Memory B cell (primary cell): ENCODE measurements at regions not wholly inside any gene's neighbourhood (a gene's known extent, or its start where the extent isn't known, plus 50 kb on each side); places are given as distances from the start of the nearest gene placed in this dataset.

Experiments used
- ATAC-seq: fragments of 150-1000 bp; cut with Tn5 transposase; 2 replicates; pipeline ENCODE4 v1.10.0; 2021; ENCODE audit warnings: low read depth, mild to moderate bottlenecking, moderate library complexity
- DNase-seq, 2 donors: peaks; one replicate each; pipeline ENCODE4 v3.0.0; 2022; ENCODE audit warnings: low spot score in 2 of 2
- H3K27ac Mint-ChIP-seq: one replicate; pipeline ENCODE4 v1.8.0; 2022; ENCODE audit warnings: mild to moderate bottlenecking, moderate library complexity, mixed read lengths
- H3K27me3 Mint-ChIP-seq: one replicate; pipeline ENCODE4 v1.8.0; 2022; ENCODE audit warnings: mixed read lengths
- H3K36me3 Mint-ChIP-seq: one replicate; pipeline ENCODE4 v1.8.0; 2022; ENCODE audit warnings: mild to moderate bottlenecking, mixed read lengths
- H3K4me1 Mint-ChIP-seq: one replicate; pipeline ENCODE4 v1.8.0; 2022; ENCODE audit warnings: mixed read lengths
- H3K4me3 Mint-ChIP-seq: one replicate; pipeline ENCODE4 v1.8.0; 2022; ENCODE audit warnings: mild to moderate bottlenecking, moderate library complexity, mixed read lengths
- H3K9me3 Mint-ChIP-seq: one replicate; pipeline ENCODE4 v1.8.0; 2022; ENCODE audit warnings: mixed read lengths

- Mint-ChIP-seq H3K36me3 (peaks cover 2% of the 10 kb centered on the region), H3K4me3 (no peak overlapping the region), H3K27me3 (peaks cover 13% of the 10 kb centered on the region), H3K27ac (no peak overlapping the region), H3K9me3 (peaks cover under 1% of the 10 kb centered on the region), H3K4me1 (no peaks in the 10 kb centered on the region)
- ATAC-seq, result no peak
- DNase-seq, result no peak
Measured at GRCh38 chr20:20835897-20836296, 123.5 kb upstream of the RALGAPA2 start.

GRCh38 chr20:20834008-20834407, 121.6 kb upstream of the RALGAPA2 start:
- Mint-ChIP-seq H3K27ac (no peak overlapping the region), H3K36me3 (peaks cover 7% of the 10 kb centered on the region), H3K9me3 (peaks cover 10% of the 10 kb centered on the region), H3K27me3 (peaks cover 15% of the 10 kb centered on the region), H3K4me3 (no peak overlapping the region), H3K4me1 (no peaks in the 10 kb centered on the region)
- no peak for ATAC-seq
- DNase-seq, result no peak

GRCh38 chr20:20832715-20833114, 120.3 kb upstream of the RALGAPA2 start:
- Mint-ChIP-seq H3K4me3 (no peak overlapping the region), H3K36me3 (peaks cover 7% of the 10 kb centered on the region)
- ATAC-seq, result no peak

GRCh38 chr20:20831794-20832193, 119.3 kb upstream of the RALGAPA2 start:
- ATAC-seq, result no peak
- Mint-ChIP-seq H3K27ac (no peak overlapping the region), H3K4me1 (no peaks in the 10 kb centered on the region), H3K27me3 (peaks cover 14% of the 10 kb centered on the region), H3K9me3 (peaks cover 11% of the 10 kb centered on the region), H3K4me3 (no peak overlapping the region), H3K36me3 (peaks cover 7% of the 10 kb centered on the region)
- DNase-seq, result no peak

More at GRCh38 chr20:20832715-20833114, 120.3 kb upstream of the RALGAPA2 start:
- Mint-ChIP-seq H3K9me3 (peaks cover 10% of the 10 kb centered on the region), H3K27ac (no peak overlapping the region), H3K27me3 (peaks cover 14% of the 10 kb centered on the region), H3K4me1 (no peaks in the 10 kb centered on the region)
- no peak for DNase-seq

GRCh38 chr20:20829681-20830080, 117.2 kb upstream of the RALGAPA2 start:
- DNase-seq, result no peak
- Mint-ChIP-seq H3K27ac (no peak overlapping the region), H3K9me3 (peaks cover 11% of the 10 kb centered on the region), H3K4me3 (no peak overlapping the region), H3K27me3 (peaks cover 18% of the 10 kb centered on the region), H3K36me3 (peaks cover 7% of the 10 kb centered on the region), H3K4me1 (peaks cover 3% of the 10 kb centered on the region)
- ATAC-seq, result no peak

- DNase-seq (no peak), ATAC-seq (no peak)
- no peak overlapping the region for H3K27ac Mint-ChIP-seq
- H3K36me3 Mint-ChIP-seq, result peaks cover 7% of the 10 kb centered on the region
- H3K4me3 Mint-ChIP-seq, result no peak overlapping the region
- H3K9me3 Mint-ChIP-seq, result peaks cover 11% of the 10 kb centered on the region
- H3K4me1 Mint-ChIP-seq, result peaks cover 4% of the 10 kb centered on the region
- H3K27me3 Mint-ChIP-seq, result peaks cover 18% of the 10 kb centered on the region
Measured at GRCh38 chr20:20827992-20828597, 115.7 kb upstream of the RALGAPA2 start.

- H3K4me1 Mint-ChIP-seq, result peaks cover 4% of the 10 kb centered on the region
- H3K27ac Mint-ChIP-seq, result no peak overlapping the region
- H3K36me3 Mint-ChIP-seq, result peaks cover 4% of the 10 kb centered on the region
- peak; percentile 61 for ATAC-seq
- no peak overlapping the region for H3K4me3 Mint-ChIP-seq
- H3K27me3 Mint-ChIP-seq, result peaks cover 22% of the 10 kb centered on the region
- DNase-seq, result peak; percentile 51 to 53
- peaks cover 10% of the 10 kb centered on the region for H3K9me3 Mint-ChIP-seq
Measured at GRCh38 chr20:20824924-20825584, 112.6 kb upstream of the RALGAPA2 start.

- Mint-ChIP-seq H3K9me3 (peaks cover 1% of the 10 kb centered on the region), H3K4me1 (peaks cover 4% of the 10 kb centered on the region), H3K27ac (no peak overlapping the region), H3K36me3 (no peaks in the 10 kb centered on the region), H3K27me3 (peaks cover 19% of the 10 kb centered on the region), H3K4me3 (no peak overlapping the region)
- ATAC-seq (no peak), DNase-seq (no peak)
Measured at GRCh38 chr20:20823476-20823881, 111.0 kb upstream of the RALGAPA2 start.

- ATAC-seq (no peak), DNase-seq (no peak)
- H3K27ac Mint-ChIP-seq, result no peak overlapping the region
- peaks cover 16% of the 10 kb centered on the region for H3K27me3 Mint-ChIP-seq
- peaks cover 4% of the 10 kb centered on the region for H3K4me1 Mint-ChIP-seq
- no peaks in the 10 kb centered on the region for H3K9me3 Mint-ChIP-seq
- no peaks in the 10 kb centered on the region for H3K36me3 Mint-ChIP-seq
- H3K4me3 Mint-ChIP-seq, result no peak overlapping the region
Measured at GRCh38 chr20:20821484-20822260, 109.2 kb upstream of the RALGAPA2 start.

- H3K36me3 Mint-ChIP-seq, result no peaks in the 10 kb centered on the region
- H3K27ac Mint-ChIP-seq, result no peak overlapping the region
- no peak overlapping the region for H3K4me3 Mint-ChIP-seq
- H3K27me3 Mint-ChIP-seq, result peaks cover 13% of the 10 kb centered on the region
- peaks cover 4% of the 10 kb centered on the region for H3K4me1 Mint-ChIP-seq
- H3K9me3 Mint-ChIP-seq, result no peaks in the 10 kb centered on the region
- DNase-seq (no peak), ATAC-seq (no peak)
Measured at GRCh38 chr20:20820785-20821483, 108.5 kb upstream of the RALGAPA2 start.

- Mint-ChIP-seq H3K36me3 (no peaks in the 10 kb centered on the region), H3K27me3 (peaks cover 13% of the 10 kb centered on the region), H3K9me3 (no peaks in the 10 kb centered on the region), H3K4me1 (peaks cover 4% of the 10 kb centered on the region), H3K27ac (no peak overlapping the region), H3K4me3 (no peak overlapping the region)
- DNase-seq, result no peak
- ATAC-seq, result no peak
Measured at GRCh38 chr20:20820104-20820503, 107.7 kb upstream of the RALGAPA2 start.

GRCh38 chr20:20816969-20817755, 104.7 kb upstream of the RALGAPA2 start:
- Mint-ChIP-seq H3K4me1 (no peaks in the 10 kb centered on the region), H3K27me3 (peaks cover 8% of the 10 kb centered on the region), H3K36me3 (no peaks in the 10 kb centered on the region), H3K4me3 (no peak overlapping the region), H3K27ac (no peak overlapping the region), H3K9me3 (no peaks in the 10 kb centered on the region)
- no peak for ATAC-seq
- no peak for DNase-seq

- no peak overlapping the region for H3K4me3 Mint-ChIP-seq
- no peak overlapping the region for H3K27ac Mint-ChIP-seq
- ATAC-seq (no peak), DNase-seq (no peak)
- H3K36me3 Mint-ChIP-seq, result no peaks in the 10 kb centered on the region
- no peaks in the 10 kb centered on the region for H3K4me1 Mint-ChIP-seq
- H3K9me3 Mint-ChIP-seq, result no peaks in the 10 kb centered on the region
- peaks cover 8% of the 10 kb centered on the region for H3K27me3 Mint-ChIP-seq
Measured at GRCh38 chr20:20815711-20816455, 103.4 kb upstream of the RALGAPA2 start.
